Middle frontal gyrus (tissue), 1 donor: ENCODE measurements at regions not wholly inside any gene's neighbourhood (a gene's known extent, or its start where the extent isn't known, plus 50 kb on each side); places are given as distances from the start of the nearest gene placed in this dataset.
"Not testable (repeated sequence)": the region's sequence is repeated elsewhere in the genome, so short reads cannot be mapped to it uniquely, and the experiment has no call there.

ENCODE experiments used
- DNase-seq: peaks from one replicate; pipeline ENCODE4 v3.0.0-alpha.2; 2015; ENCODE audit warnings: low spot score; ENCODE audit errors: extremely low spot score

GRCh38 chr21:39083377-39084008 lies 99.8 kb downstream of the PSMG1 start:
- DNase-seq, result no peak

GRCh38 chr21:39082656-39083376 lies 100.4 kb downstream of the PSMG1 start:
- DNase-seq, result no peak

GRCh38 chr21:39080366-39080765 lies 102.9 kb downstream of the PSMG1 start:
- no peak for DNase-seq

- DNase-seq, result no peak
Observed at GRCh38 chr21:39079617-39080016, 103.6 kb downstream of the PSMG1 start.

- DNase-seq, result no peak
Observed at GRCh38 chr21:39078322-39079065, 104.8 kb downstream of the PSMG1 start.

- no peak for DNase-seq
Observed at GRCh38 chr21:39077876-39078275, 105.4 kb downstream of the PSMG1 start.

- DNase-seq, result no peak
Observed at GRCh38 chr21:39074508-39074907, 108.7 kb downstream of the PSMG1 start.

- no peak for DNase-seq
Observed at GRCh38 chr21:39073717-39074116, 109.5 kb downstream of the PSMG1 start.

- DNase-seq, result peak; percentile 32
Observed at GRCh38 chr21:39073063-39073462, 110.2 kb downstream of the PSMG1 start.

- DNase-seq, result no peak
Observed at GRCh38 chr21:39072468-39072867, 110.8 kb downstream of the PSMG1 start.

- no peak for DNase-seq
Observed at GRCh38 chr21:39071623-39072214, 111.5 kb downstream of the PSMG1 start.

- DNase-seq, result not testable (repeated sequence)
Observed at GRCh38 chr21:39069856-39070255, 113.4 kb downstream of the PSMG1 start.

- DNase-seq, result no peak
Observed at GRCh38 chr21:39066829-39067780, 116.1 kb downstream of the PSMG1 start.

- no peak for DNase-seq
Observed at GRCh38 chr21:39065917-39066316, 117.3 kb downstream of the PSMG1 start.

GRCh38 chr21:39064325-39065012 lies 118.8 kb downstream of the PSMG1 start:
- DNase-seq, result no peak

GRCh38 chr21:39063517-39063916 lies 119.7 kb downstream of the PSMG1 start:
- DNase-seq, result no peak

GRCh38 chr21:39062196-39062595 lies 121.1 kb downstream of the PSMG1 start:
- no peak for DNase-seq

- no peak for DNase-seq
Observed at GRCh38 chr21:39061766-39062165, 121.5 kb downstream of the PSMG1 start.

GRCh38 chr21:39060485-39061083 lies 122.7 kb downstream of the PSMG1 start:
- no peak for DNase-seq

GRCh38 chr21:39057121-39057520 lies 126.1 kb downstream of the PSMG1 start:
- DNase-seq, result no peak
